Uterus (tissue), 3 donors: ENCODE measurements at regions not wholly inside any gene's neighbourhood (a gene's known extent, or its start where the extent isn't known, plus 50 kb on each side); places are given as distances from the start of the nearest gene placed in this dataset.
"Not testable (repeated sequence)": the region's sequence is repeated elsewhere in the genome, so short reads cannot be mapped to it uniquely, and the experiment has no call there.

Experiments
- DNase-seq, 2 donors: peaks; one replicate each; pipeline ENCODE4 v3.0.0-alpha.2; 2019 to 2020
- H3K27ac ChIP-seq, 2 donors: fragments of 200-600 bp; sonication (generic); 1 replicate in 1 of 2; 2 replicates in 1 of 2; pipeline ENCODE4 v1.5.1; 2016 to 2018
- H3K27me3 ChIP-seq, 2 donors: fragments of 200-600 bp; sonication (generic); one replicate each; pipeline ENCODE4 v1.5.1; 2018 to 2019; ENCODE audit warnings: control low read depth in 1 of 2
- H3K36me3 ChIP-seq, 2 donors: fragments of 200-600 bp; sonication (generic); one replicate each; pipeline ENCODE4 v1.5.1; 2019; ENCODE audit warnings: control low read depth in 1 of 2
- H3K4me1 ChIP-seq, 2 donors: fragments of 200-600 bp; sonication (generic); one replicate each; pipeline ENCODE4 v1.5.1; 2018 to 2019; ENCODE audit warnings: control low read depth in 1 of 2
- H3K4me3 ChIP-seq, 2 donors: fragments of 200-600 bp; sonication (generic); 1 replicate in 1 of 2; 2 replicates in 1 of 2; pipeline ENCODE4 v1.5.1; 2018 to 2019; ENCODE audit warnings: mild to moderate bottlenecking in 1 of 2
- H3K9me3 ChIP-seq, 2 donors: fragments of 200-600 bp; sonication (generic); one replicate each; pipeline ENCODE4 v1.5.1; 2019; ENCODE audit warnings: control low read depth in 1 of 2
- CTCF ChIP-seq, 4 experiments: fragments of 200-600 bp in 2 of 4; fragments of 450-650 bp in 2 of 4; sonication (generic) in 2 of 4; IDR thresholded peaks; one replicate each; pipeline ENCODE4 v1.5.1; 2016 to 2019; ENCODE audit warnings: antibody characterized with exemption in 4 of 4, mild to moderate bottlenecking in 2 of 4, moderate library complexity in 1 of 4
- POLR2A ChIP-seq, 2 donors: fragments of 450-650 bp; IDR thresholded peaks; one replicate each; pipeline ENCODE4 v1.6.1; 2016; ENCODE audit warnings: antibody characterized with exemption in 2 of 2, mild to moderate bottlenecking in 1 of 2, moderate library complexity in 1 of 2
- intact Hi-C: fragments of 100-400 bp; cut with DNase I; formaldehyde crosslinking; loops from one replicate; pipeline ENCODE4 v1.15.1; 2023; ENCODE audit warnings: low total_unique reads
- donor health status: DM: yes; HTN: yes; CAD: no.

GRCh38 chr17:27960183-27960849, 67.2 kb upstream of the LYRM9 start:
- no peak for DNase-seq
- H3K27me3 ChIP-seq: no peaks in the 10 kb centered on the region
- H3K9me3 ChIP-seq: no peaks in the 10 kb centered on the region
- H3K36me3 ChIP-seq: no peaks in the 10 kb centered on the region
- no peaks in the 10 kb centered on the region for H3K4me1 ChIP-seq
- no peak overlapping the region for H3K27ac ChIP-seq
- TF ChIP-seq CTCF (IDR thresholded peaks at IDR 0.05): no peak
- no peak for TF ChIP-seq POLR2A (IDR thresholded peaks at IDR 0.05)
- intact Hi-C loops: no loop called here
- no peak overlapping the region for H3K4me3 ChIP-seq

- H3K9me3 ChIP-seq, intact Hi-C loops, H3K27me3 ChIP-seq, H3K36me3 ChIP-seq, DNase-seq, H3K4me3 ChIP-seq, H3K4me1 ChIP-seq, H3K27ac ChIP-seq: not testable (repeated sequence)
Observed at GRCh38 chr17:27962581-27962980, 69.4 kb upstream of the LYRM9 start.

- H3K27me3 ChIP-seq: no peaks in the 10 kb centered on the region
- no peak for DNase-seq
- no peaks in the 10 kb centered on the region for H3K9me3 ChIP-seq
- no peak overlapping the region for H3K4me3 ChIP-seq
- no peak overlapping the region for H3K27ac ChIP-seq
- no peak for TF ChIP-seq POLR2A (IDR thresholded peaks at IDR 0.05)
- TF ChIP-seq CTCF (IDR thresholded peaks at IDR 0.05): no peak
- H3K4me1 ChIP-seq: no peaks in the 10 kb centered on the region
- intact Hi-C loops: no loop called here
- no peaks in the 10 kb centered on the region for H3K36me3 ChIP-seq
Observed at GRCh38 chr17:27965224-27965623, 72.1 kb upstream of the LYRM9 start.

DNA sequence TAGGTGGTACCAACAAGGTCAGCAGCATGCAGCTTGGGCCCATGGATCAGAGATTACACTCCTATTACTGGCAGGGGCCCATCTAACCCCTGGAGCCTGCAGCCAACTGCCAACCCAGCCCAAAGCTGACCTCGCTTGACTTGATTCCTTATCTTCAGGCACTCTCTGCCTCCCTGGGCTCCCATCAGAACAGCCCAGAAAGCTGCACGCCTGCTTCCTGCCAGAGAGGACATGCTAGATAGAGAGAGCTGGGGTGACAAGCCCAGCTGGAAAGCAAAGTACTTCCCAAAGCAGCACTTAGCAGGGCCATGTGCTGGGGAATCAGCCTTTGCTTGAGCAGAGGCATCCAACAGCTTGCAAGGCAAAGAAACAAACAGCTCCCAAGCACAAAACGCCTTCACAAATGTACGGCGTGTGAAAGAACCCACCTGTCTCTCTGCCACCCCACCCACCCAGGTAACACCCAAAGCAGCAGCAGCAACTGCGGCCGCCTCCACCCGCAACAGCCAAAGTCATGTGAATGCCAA, 74.2 kb upstream of the NLK start:
- Histone ChIP-seq H3K9me3 (no peaks in the 10 kb centered on the region), H3K27me3 (no peaks in the 10 kb centered on the region), H3K36me3 (no peaks in the 10 kb centered on the region), H3K27ac (no peak overlapping the region), H3K4me1 (no peaks in the 10 kb centered on the region), H3K4me3 (no peak overlapping the region)
- no peak for TF ChIP-seq POLR2A (IDR thresholded peaks at IDR 0.05)
- no peak for TF ChIP-seq CTCF (IDR thresholded peaks at IDR 0.05)
- DNase-seq: no peak
- intact Hi-C loops: no loop called here

DNA sequence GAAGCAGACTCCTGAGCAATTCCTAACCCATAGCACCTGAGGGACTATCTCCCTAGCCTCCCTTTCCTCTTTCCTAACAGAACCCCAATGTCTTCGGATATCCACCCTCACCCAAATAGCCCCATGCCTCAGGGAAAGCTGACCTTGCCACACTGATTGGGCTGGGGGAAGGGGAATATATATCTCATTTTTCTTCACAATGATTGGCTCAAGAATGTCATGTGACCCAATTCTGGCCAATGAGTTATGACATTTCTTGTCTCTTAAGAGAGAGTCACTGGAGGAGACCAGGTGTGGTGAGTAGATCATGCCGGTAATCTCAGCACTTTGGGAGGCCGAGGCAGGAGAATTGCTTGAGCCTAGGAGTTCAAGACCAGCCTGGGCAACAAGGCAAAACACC, 71.9 kb upstream of the NLK start:
- no peaks in the 10 kb centered on the region for H3K27me3 ChIP-seq
- no peak for DNase-seq
- TF ChIP-seq CTCF (IDR thresholded peaks at IDR 0.05): no peak
- no peak for TF ChIP-seq POLR2A (IDR thresholded peaks at IDR 0.05)
- intact Hi-C loops: no loop called here
- no peaks in the 10 kb centered on the region for H3K36me3 ChIP-seq
- no peak overlapping the region for H3K27ac ChIP-seq
- H3K9me3 ChIP-seq: no peaks in the 10 kb centered on the region
- no peaks in the 10 kb centered on the region for H3K4me1 ChIP-seq
- H3K4me3 ChIP-seq: no peak overlapping the region
